ENCODE measurements at regions not wholly inside any gene's neighbourhood (a gene's known extent, or its start where the extent isn't known, plus 50 kb on each side); places are given as distances from the start of the nearest gene placed in this dataset.

DNA sequence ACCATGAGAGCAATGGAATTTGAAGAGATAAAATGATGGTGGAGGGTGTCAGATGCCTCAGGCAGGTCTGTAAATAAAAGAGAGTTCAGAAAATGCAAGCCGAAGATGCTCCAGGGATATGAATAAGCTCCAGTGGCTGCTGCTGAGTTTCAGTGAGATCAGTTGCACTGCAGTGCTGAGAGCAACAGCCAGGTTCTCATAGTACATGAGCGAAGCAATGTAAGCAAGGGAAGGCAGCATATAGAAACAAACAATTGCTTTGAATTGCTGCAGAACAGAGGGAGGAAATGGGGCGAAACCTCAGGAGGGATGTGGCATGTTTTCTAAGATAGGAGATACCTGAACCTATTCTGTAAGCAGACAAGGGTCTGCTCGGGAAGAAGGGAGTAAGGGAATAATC lies 369.5 kb downstream of the AASDHPPT start:
- Histone ChIP-seq H2AFZ (ENCODE audit: low read length) (no peak overlapping the region), H3K9ac (ENCODE audit: extremely low read depth, insufficient read length, low read length) (no peak overlapping the region), H3K56ac (ENCODE audit: insufficient read length, low read depth, low read length) (no peak overlapping the region), H2BK5ac (ENCODE audit: insufficient read length, low read length) (no peak overlapping the region), H2BK20ac (ENCODE audit: low read depth, low read length, poor library complexity, severe bottlenecking) (no peak overlapping the region), H3K18ac (ENCODE audit: insufficient read length, low read depth, low read length) (no peak overlapping the region), H2BK12ac (ENCODE audit: insufficient read length, low read depth, low read length) (no peak overlapping the region), H4K91ac (ENCODE audit: insufficient read length, low read depth, low read length) (no peak overlapping the region), H3K23me2 (ENCODE audit: insufficient read length, low read depth, low read length, poor library complexity, severe bottlenecking) (no peaks in the 10 kb centered on the region), H3K27ac (ENCODE audit: insufficient read length, low read depth, low read length) (no peak overlapping the region), H2BK120ac (ENCODE audit: low read depth, low read length, poor library complexity, severe bottlenecking) (no peak overlapping the region), H3K14ac (ENCODE audit: insufficient read depth, low read length) (no peak overlapping the region), H3K4me2 (ENCODE audit: insufficient read depth, insufficient read length, low read length) (no peak overlapping the region), H4K20me1 (ENCODE audit: control insufficient read depth, insufficient read depth, insufficient read length) (no peaks in the 10 kb centered on the region), H3K9me3 (ENCODE audit: control insufficient read depth, low read depth, low read length) (no peaks in the 10 kb centered on the region), H4K5ac (ENCODE audit: insufficient read length, low read depth, low read length) (no peak overlapping the region), H2AK5ac (ENCODE audit: insufficient read length, low read length) (no peak overlapping the region), H3K4ac (ENCODE audit: low read depth, low read length) (no peak overlapping the region), H3K23ac (ENCODE audit: insufficient read length, low read depth, low read length) (no peak overlapping the region), H3K79me1 (ENCODE audit: insufficient read depth, low read depth, low read length, poor library complexity, severe bottlenecking) (no peaks in the 10 kb centered on the region), H3K79me2 (ENCODE audit: insufficient read depth, low read length) (no peaks in the 10 kb centered on the region), H4K8ac (replicated peaks; ENCODE audit: insufficient read length, low read depth, low read length) (no peak overlapping the region), H3K4me1 (ENCODE audit: insufficient read depth, low read length) (no peaks in the 10 kb centered on the region), H3T11ph (ENCODE audit: low read length) (no peak overlapping the region), H2BK15ac (ENCODE audit: low read depth, low read length) (no peak overlapping the region), H3K27me3 (ENCODE audit: insufficient read depth, low read length) (no peaks in the 10 kb centered on the region)
- Mint-ChIP-seq H3K9me3 (no peaks in the 10 kb centered on the region), H3K4me3 (no peak overlapping the region), H3K27ac (peak overlapping the region in 1 of 3 experiments; percentile 0; a peak in 2 of 7 replicates), H3K4me1 (0 out of 4 replicates have a peak, but pooled peaks cover 0 to 8% of the 10 kb centered on the region in 2 experiments), H3K27me3 (ENCODE audit: low read depth) (no peaks in the 10 kb centered on the region), H3K36me3 (ENCODE audit: insufficient read depth in 1 of 3, low read depth in 3 of 3) (no peaks in the 10 kb centered on the region; a peak in 1 of 7 replicates)
- no peak for DNase-seq
- TF ChIP-seq, protein P1, sequence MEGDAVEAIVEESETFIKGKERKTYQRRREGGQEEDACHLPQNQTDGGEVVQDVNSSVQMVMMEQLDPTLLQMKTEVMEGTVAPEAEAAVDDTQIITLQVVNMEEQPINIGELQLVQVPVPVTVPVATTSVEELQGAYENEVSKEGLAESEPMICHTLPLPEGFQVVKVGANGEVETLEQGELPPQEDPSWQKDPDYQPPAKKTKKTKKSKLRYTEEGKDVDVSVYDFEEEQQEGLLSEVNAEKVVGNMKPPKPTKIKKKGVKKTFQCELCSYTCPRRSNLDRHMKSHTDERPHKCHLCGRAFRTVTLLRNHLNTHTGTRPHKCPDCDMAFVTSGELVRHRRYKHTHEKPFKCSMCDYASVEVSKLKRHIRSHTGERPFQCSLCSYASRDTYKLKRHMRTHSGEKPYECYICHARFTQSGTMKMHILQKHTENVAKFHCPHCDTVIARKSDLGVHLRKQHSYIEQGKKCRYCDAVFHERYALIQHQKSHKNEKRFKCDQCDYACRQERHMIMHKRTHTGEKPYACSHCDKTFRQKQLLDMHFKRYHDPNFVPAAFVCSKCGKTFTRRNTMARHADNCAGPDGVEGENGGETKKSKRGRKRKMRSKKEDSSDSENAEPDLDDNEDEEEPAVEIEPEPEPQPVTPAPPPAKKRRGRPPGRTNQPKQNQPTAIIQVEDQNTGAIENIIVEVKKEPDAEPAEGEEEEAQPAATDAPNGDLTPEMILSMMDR (conservative IDR thresholded peaks at IDR 0.05): no peak
- WGBS (ENCODE audit: extremely low coverage, insufficient read length, low lambda C conversion rate): no CpG with 5 or more reads among the region's 4 CpGs

Data from H9 (cell line).